GM18951 (cell line): ENCODE measurements at regions not wholly inside any gene's neighbourhood (a gene's known extent, or its start where the extent isn't known, plus 50 kb on each side); places are given as distances from the start of the nearest gene placed in this dataset.

Experiments used
- POLR2A ChIP-seq: IDR thresholded peaks from 4 replicates; pipeline ENCODE4 v1.6.1; 2011; ENCODE audit warnings: mild to moderate bottlenecking; ENCODE audit not compliant: insufficient read length, insufficient read depth; ENCODE audit errors: extremely low read depth
- in situ Hi-C: fragments of 300-500 bp; cut with MboI; formaldehyde crosslinking; loops from one replicate; pipeline ENCODE4 v1.12.0; 2022; ENCODE audit warnings: low sequenced_read_pairs, mixed read lengths, inconsistent platforms; ENCODE audit not compliant: unreplicated experiment

DNA sequence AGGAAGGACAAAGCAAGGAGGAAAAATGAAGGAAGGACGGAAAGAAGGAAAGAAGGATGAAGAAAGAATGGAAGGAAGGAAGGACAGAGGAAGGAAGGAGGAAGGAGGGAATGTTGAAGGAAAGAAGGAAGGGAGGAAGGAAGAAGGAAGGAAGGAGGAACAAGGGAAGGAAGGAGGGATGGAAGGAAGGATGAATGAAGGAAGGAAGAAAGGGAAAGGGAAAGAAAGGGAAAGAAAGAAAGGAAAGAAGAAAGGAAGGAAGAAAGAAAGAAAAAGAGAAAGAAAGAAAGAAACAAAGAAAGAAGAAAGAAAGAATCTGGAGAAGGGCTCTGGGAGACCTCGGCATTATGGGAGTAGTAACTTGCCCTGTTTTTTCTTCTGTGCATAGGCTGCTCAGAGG lies 70.8 kb upstream of the SHISA3 start:
- in situ Hi-C loops: no loop called here
- no peak for TF ChIP-seq POLR2A

GRCh38 chr4:42327323-42327722 lies 70.0 kb upstream of the SHISA3 start:
- TF ChIP-seq POLR2A: no peak
- in situ Hi-C loops: no loop called here

DNA sequence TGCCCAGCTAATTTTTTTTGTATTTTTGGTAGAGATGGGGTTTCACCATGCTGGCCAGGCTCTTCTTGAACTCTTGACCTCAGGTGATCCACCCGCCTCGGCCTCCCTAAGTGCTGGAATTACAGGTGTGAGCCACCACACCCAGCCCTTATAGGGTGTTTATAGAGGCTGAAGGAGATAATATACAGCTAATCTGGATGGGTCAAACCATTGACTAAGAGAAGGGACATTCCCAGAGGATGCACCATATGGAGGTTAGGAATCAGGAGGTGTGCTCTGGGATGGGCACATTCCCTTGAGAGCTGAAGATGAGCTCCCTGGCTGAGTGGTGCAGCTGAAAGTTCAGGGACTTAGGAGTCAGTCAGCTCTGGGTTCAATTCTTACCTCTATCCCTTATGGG lies 68.3 kb upstream of the SHISA3 start:
- TF ChIP-seq POLR2A: no peak
- in situ Hi-C loops: no loop called here

DNA sequence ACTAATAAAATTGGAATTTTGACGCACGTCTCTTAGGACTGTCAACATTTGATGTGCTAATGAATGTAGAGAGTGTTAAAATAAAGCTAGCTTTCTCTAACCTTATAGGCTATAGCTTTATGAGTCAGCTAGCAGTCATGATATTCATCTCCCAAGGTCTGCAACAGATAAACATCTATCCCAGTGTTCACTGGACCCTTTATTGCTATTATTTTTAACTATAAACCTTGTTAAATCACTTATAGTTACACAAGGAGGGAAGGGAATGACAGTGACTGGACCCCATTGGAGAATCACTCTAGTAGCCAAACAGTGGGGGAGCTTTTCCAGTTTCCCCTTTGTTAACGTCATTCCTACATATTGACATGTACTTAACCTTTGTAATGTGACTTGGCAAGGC lies 67.9 kb upstream of the SHISA3 start:
- in situ Hi-C loops: no loop called here
- TF ChIP-seq POLR2A: no peak

GRCh38 chr4:42330002-42330592 lies 67.2 kb upstream of the SHISA3 start:
- in situ Hi-C loops: no loop called here
- TF ChIP-seq POLR2A: no peak

GRCh38 chr4:42331040-42331439 lies 66.2 kb upstream of the SHISA3 start:
- no peak for TF ChIP-seq POLR2A
- in situ Hi-C loops: no loop called here

DNA sequence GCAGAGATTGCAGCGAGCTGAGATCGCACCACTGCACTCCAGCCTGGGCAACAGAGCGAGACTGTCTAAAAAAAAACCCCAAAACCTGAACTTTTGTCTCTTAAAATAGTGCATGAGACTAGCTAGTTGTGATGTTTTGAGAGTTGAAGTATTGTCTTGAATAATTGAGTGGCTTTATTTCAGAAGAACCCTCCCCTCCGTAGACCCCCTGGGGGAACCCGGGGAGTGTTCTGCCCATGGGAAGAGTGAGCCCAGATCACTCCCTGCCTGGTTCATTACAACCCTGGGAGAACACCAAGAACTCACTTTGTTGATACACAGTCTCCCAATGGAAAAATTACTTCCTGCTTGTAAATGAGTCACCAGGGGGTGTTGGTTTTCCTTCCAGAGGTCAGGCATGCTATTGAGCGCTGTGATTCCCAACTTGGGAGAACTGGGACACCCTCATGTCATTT lies 65.3 kb upstream of the SHISA3 start:
- in situ Hi-C loops: no loop called here
- TF ChIP-seq POLR2A: no peak

DNA sequence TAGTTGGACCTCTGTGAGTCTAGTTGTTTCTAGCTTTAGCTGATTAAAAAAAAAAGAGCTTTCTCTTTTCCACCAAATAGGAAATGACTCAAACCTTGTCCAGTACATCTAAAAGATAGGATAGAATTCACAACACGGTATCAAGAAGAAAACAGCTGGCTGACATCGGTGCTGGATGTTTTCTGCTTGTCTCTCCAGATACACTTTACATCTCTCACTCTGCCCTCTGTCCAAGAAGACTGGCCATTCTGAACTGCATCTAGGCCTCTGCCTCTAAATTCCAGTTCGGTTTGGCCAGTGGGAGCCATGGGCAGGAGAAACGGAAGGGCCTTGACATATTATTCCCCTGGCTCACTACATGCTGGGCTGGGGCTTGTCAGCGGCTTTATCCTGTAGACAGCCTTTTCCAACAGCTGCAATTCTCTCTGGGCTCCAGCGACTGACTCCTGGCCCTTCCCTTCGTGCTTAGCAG lies 57.3 kb upstream of the SHISA3 start:
- in situ Hi-C loops: no loop called here
- no peak for TF ChIP-seq POLR2A

DNA sequence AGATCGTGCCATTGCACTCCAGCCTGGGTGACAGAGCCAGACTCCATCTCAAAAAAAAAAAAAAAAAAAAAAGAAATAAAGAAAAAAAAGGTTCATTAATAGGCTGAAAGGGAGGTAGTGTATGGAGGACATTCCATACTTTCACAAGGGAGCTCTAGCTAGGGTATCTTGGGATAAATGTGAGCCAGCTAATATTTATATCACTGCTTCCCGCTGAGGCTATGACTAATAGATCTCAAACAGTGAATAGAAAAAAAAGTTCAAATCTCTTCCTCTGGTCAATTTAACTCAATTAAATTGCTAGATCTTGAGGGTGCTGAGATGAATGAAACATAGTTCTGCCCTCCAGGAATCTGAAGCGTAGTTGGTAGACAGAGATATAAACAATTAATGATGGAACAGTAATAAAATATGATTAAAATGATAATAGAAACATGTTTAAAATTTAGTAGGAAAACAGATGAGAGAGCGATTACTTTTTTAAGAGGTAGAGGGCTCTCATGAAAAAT lies 55.7 kb upstream of the SHISA3 start:
- no peak for TF ChIP-seq POLR2A
- in situ Hi-C loops: no loop called here

DNA sequence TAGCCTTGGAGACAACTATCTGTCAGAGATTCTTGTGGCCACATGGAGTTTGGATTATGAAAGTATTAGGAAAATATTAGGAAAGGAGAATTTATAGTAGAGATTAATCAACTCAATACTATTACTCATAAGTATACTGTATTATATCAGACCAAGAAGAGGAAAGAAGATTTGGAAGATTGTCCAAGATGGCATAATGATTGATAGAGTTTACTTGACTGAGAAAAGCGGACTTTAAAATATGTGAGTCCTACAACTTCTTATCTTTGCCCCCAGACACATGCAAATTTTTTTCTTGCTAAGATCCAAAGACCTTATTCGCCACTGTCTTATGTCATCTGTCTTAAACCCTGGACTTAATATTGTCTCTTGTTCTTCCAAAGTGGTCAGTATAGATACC lies 54.8 kb upstream of the SHISA3 start:
- no peak for TF ChIP-seq POLR2A

DNA sequence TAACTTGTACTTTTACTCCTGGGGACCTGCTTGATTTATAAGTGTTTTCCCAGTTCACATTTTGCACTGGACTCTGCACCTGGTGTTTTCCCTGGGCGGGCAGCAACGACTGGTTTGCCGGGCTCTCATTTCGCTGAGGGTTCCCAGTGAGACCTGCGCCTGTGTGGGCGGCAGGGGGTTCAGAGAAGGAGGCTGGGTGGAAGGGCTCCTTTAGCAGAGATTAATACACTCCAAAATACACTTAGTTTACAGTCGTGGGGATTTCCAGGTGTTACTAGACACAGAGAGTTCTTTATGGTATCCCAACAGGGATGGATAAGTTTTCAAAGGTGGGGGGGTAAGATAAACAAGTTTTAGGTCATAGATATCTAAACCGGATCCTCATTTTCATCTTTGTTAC lies 53.0 kb upstream of the SHISA3 start:
- in situ Hi-C loops: no loop called here
- TF ChIP-seq POLR2A: no peak

More for the DNA sequence above, 54.8 kb upstream of the SHISA3 start:
- in situ Hi-C loops: no loop called here

- in situ Hi-C loops: no loop called here
- TF ChIP-seq POLR2A: no peak
These were observed 52.5 kb upstream of the SHISA3 start for GRCh38 chr4:42344749-42345148.

DNA sequence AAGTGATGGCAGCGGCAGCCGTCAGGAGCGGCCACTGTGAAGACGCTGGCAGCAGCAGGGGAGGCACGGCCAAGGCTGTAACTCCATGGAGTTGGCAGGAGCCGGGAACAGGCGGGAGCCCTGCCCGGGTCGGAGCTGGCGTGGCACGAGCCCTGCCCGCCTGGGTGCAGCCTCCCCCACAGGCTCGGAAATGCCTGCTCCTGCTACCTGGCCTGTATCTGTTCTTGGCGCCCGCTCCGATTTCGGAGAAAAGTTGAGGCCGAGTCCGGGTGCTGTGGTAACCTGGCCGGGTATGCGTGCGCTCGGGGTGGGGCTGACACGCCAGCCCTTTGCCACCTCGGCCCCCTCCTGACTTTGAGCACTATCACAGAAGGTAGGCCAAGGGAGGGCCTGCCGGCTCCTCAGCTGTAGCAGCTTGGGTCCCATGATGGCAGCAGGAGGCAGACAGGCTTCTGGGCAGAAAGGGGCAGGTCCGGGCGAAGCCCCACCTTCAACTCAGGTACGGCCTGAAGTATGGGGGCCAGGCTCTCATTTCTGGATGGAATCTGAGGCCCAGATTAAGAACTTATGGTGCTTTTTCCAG lies 51.2 kb upstream of the SHISA3 start:
- TF ChIP-seq POLR2A: no peak
- in situ Hi-C loops: no loop called here

DNA sequence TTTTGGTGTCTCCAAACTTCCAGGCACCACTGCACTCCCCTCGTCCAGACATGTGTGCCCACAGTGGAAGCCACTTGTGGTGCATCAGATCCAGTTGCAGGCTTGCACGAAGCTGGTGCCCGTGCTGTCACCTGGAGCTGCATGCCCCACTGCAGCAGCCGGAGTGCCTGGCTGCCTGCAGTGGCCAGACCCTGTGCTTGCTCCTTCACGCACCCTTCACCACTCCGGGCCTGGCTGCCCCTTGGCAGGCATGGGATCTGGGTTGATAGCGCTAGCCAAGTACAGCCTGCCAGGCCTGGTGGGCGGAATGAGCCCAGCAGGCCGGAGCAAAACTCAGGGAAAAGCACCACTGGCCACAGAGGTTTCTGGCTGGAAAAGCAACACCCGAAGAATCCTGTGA lies 50.2 kb upstream of the SHISA3 start:
- no peak for TF ChIP-seq POLR2A
- in situ Hi-C loops: no loop called here
